ENCODE measurements at regions not wholly inside any gene's neighbourhood (a gene's known extent, or its start where the extent isn't known, plus 50 kb on each side); places are given as distances from the start of the nearest gene placed in this dataset.

DNA sequence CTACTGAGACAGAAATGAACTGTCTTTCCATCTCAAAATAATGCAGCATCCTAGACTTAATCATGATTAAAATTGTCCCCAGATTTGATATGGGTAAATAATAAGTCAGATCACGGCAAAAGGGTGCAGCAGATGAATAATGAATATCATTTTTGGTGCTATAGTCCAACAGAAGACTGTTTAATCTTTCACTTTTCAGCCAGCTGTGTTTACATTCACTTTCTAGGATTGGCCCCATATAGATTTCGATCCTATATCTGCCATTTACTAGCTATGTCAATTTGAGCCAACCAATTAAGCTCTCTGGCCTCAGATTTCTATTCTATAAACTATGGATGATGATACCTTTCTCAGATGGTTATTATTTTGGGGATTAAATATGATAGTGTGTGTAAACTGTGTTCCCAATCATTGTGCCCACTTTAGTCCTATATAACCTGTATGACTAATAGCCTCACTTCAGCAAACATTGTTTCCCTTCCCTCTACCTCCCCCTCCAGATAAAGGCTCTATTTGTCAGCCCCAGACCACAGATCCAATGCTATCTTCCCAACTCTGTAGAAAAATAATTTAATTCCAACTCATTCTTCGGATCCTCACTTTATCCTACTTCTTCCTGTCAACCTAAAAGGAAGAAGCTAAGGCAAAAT, 53.6 kb upstream of the NT5E start:
- H3K9me3 Mint-ChIP-seq = no peaks in the 10 kb centered on the region
- DNase-seq (ENCODE audit: low spot score in 2 of 2) = no peak
- no peak for ATAC-seq (replicated peaks; ENCODE audit: extremely low read depth, poor library complexity, severe bottlenecking)
- H3K36me3 Mint-ChIP-seq (ENCODE audit: insufficient read depth) = peaks cover 2% of the 10 kb centered on the region
- no peaks in the 10 kb centered on the region for H3K27me3 Mint-ChIP-seq
- H3K4me3 Mint-ChIP-seq = no peak overlapping the region
- no peak overlapping the region for H3K27ac Mint-ChIP-seq (ENCODE audit: low read depth)
- H3K4me1 Mint-ChIP-seq = no peaks in the 10 kb centered on the region

DNA sequence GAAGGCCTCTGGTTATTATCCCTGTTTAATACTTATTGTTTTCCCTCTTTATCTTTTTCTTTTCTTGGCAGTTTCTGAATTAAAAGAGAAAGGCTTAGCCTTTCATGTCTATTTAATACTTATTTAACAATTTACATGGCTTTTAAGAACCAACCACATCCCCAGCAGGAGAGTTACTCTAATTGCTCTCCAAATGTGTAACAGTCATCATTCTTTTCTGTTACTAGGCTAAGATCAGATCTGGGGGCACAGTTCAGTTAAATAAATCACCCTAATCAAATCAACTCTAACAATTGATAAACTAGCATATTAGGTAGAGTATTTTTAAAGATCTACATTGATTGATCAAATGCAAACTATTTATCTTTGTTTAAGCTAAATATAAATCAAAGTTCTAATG, 54.1 kb upstream of the NT5E start:
- Mint-ChIP-seq H3K4me3 (no peak overlapping the region), H3K36me3 (ENCODE audit: insufficient read depth) (peaks cover 2% of the 10 kb centered on the region), H3K4me1 (no peaks in the 10 kb centered on the region), H3K9me3 (no peaks in the 10 kb centered on the region), H3K27ac (ENCODE audit: low read depth) (no peak overlapping the region), H3K27me3 (no peaks in the 10 kb centered on the region)
- DNase-seq (ENCODE audit: low spot score in 2 of 2) = no peak
- no peak for ATAC-seq (replicated peaks; ENCODE audit: extremely low read depth, poor library complexity, severe bottlenecking)

DNA sequence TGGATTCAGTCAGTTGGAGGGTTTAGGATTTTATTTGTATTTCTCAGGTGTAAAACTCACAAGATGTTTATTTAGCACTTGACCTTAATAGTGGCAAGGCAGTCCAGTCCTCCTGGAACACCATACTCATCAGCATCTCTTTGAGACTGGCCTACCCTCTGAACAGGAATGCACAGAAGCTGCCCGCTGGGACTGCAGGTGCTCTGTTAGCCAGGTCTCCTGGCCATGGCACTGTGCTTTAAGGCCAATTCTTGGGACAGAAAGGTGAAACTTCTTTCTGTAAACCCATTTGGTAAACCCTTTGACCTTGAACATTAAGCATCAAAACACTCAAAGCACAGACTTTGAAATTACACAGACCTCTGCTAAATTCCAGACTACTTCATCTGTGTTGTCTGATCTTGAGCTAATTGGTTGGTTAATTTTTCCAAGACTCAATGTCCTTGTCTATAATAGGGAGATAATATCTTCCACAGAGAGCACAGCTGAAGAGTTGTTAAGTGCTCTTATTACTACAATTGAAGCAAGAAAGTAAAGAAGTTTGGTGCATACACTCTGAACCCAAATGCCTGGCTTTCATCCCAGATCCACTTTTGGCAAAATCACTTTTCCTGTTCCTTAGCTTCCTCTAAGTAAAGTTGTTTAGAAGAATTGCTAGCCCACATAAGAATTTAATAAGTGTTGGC, 54.9 kb upstream of the NT5E start:
- Mint-ChIP-seq H3K4me3 (no peak overlapping the region), H3K27ac (ENCODE audit: low read depth) (no peak overlapping the region), H3K27me3 (no peaks in the 10 kb centered on the region), H3K36me3 (ENCODE audit: insufficient read depth) (peaks cover 2% of the 10 kb centered on the region), H3K9me3 (no peaks in the 10 kb centered on the region), H3K4me1 (no peaks in the 10 kb centered on the region)
- ATAC-seq (replicated peaks; ENCODE audit: extremely low read depth, poor library complexity, severe bottlenecking) = no peak
- DNase-seq (ENCODE audit: low spot score in 2 of 2) = no peak

DNA sequence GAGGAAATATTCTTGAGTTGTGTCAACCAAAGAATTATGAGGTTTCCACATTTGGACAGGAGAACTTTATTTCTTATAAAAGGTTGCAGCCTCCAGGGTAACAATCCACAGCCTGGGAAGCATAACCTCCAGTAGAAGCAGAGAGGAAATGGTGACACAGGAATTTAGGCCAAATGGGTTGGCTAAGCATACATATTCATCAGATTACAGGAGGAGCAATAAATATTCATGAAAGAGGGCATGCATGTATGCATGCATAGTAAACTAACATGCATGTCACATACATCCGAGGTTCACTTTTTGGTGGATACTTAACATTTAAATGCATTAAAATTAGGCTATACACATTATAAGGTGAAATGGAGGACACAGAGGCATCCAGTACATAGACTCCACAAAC, 55.7 kb upstream of the NT5E start:
- Mint-ChIP-seq H3K4me1 (no peaks in the 10 kb centered on the region), H3K36me3 (ENCODE audit: insufficient read depth) (peaks cover 2% of the 10 kb centered on the region), H3K4me3 (no peak overlapping the region), H3K9me3 (no peaks in the 10 kb centered on the region), H3K27ac (ENCODE audit: low read depth) (no peak overlapping the region), H3K27me3 (peaks cover 3% of the 10 kb centered on the region)
- DNase-seq (ENCODE audit: low spot score in 2 of 2) (no peak), ATAC-seq (replicated peaks; ENCODE audit: extremely low read depth, poor library complexity, severe bottlenecking) (no peak)

DNA sequence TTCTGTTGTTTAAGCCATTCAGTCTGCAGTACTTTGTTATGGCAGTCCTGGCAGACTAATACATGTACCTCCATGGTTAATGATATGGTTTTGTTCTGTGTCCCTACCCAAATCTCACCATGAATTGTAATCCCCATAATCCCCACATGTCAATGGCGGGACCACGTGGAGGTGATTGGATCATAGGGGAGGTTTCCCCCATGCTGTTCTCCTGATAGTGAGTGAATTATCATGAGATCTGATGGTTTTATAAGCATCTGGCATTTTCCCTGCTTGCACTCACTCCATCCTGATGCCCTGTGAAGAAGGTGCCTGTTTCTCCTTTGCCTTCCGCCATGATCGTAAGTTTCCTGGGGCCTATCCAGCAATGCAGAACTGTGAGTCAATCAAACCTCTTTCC, 57.5 kb upstream of the NT5E start:
- Mint-ChIP-seq H3K4me1 (no peaks in the 10 kb centered on the region), H3K9me3 (no peaks in the 10 kb centered on the region), H3K27ac (ENCODE audit: low read depth) (no peak overlapping the region), H3K36me3 (ENCODE audit: insufficient read depth) (peaks cover 2% of the 10 kb centered on the region), H3K4me3 (no peak overlapping the region), H3K27me3 (peaks cover 12% of the 10 kb centered on the region)
- DNase-seq (ENCODE audit: low spot score in 2 of 2) (no peak), ATAC-seq (replicated peaks; ENCODE audit: extremely low read depth, poor library complexity, severe bottlenecking) (no peak)

DNA sequence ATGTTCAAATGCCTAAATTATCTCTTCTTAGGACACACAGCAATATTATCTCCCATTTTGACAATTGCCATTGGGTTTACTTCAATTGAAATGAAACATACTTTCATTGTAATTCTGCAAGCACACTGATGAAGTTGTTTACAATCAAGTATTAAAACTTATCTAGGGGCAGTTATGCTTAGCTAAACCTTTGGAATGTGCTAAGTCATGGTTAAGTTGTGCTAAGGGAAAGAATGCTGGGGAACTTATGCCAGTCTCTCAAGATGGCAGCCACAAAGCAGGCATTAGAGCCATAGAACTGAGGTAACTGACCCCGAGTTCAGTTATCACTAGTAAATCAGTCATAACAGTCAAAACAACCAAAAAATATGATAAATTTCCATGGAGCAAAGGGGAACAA, 59.1 kb upstream of the NT5E start:
- Mint-ChIP-seq H3K27ac (ENCODE audit: low read depth) (no peak overlapping the region), H3K9me3 (no peaks in the 10 kb centered on the region), H3K4me3 (no peak overlapping the region), H3K4me1 (no peaks in the 10 kb centered on the region), H3K36me3 (ENCODE audit: insufficient read depth) (peaks cover 2% of the 10 kb centered on the region), H3K27me3 (peaks cover 12% of the 10 kb centered on the region)
- DNase-seq (ENCODE audit: low spot score in 2 of 2) (no peak), ATAC-seq (replicated peaks; ENCODE audit: extremely low read depth, poor library complexity, severe bottlenecking) (no peak)

DNA sequence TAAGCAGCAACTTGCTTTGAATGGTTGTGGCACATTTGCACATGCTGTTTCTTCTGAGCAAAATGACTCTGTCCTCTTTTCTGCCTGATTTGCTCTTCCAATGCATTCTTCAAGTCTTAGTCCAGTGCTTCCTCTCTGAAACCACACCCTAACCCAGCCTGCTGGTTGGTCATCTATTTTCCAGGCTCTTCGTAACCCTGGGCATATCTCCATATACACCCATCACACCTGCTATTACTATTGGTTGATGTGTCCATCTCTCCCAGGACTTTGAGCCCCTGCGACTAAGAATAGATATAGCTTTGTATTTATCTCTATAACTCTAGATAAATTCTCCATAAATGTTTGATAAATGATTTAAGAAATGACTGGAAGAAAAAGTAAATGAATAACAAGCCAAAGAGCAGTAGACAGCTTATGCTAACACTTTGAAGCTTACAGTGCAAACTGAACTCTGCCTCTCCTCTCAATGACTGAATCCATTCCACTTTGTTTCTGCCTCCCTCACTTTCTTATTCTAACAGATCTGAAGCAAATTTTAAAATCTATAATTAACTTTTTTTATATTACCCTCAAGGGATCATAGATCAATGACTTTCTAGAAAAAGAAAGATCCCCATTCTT, 59.7 kb upstream of the NT5E start:
- peaks cover 12% of the 10 kb centered on the region for H3K27me3 Mint-ChIP-seq
- no peak overlapping the region for H3K4me3 Mint-ChIP-seq
- H3K4me1 Mint-ChIP-seq = no peaks in the 10 kb centered on the region
- ATAC-seq (replicated peaks; ENCODE audit: extremely low read depth, poor library complexity, severe bottlenecking) = no peak
- H3K36me3 Mint-ChIP-seq (ENCODE audit: insufficient read depth) = peaks cover 2% of the 10 kb centered on the region
- DNase-seq (ENCODE audit: low spot score in 2 of 2) = no peak
- no peaks in the 10 kb centered on the region for H3K9me3 Mint-ChIP-seq
- H3K27ac Mint-ChIP-seq (ENCODE audit: low read depth) = no peak overlapping the region

DNA sequence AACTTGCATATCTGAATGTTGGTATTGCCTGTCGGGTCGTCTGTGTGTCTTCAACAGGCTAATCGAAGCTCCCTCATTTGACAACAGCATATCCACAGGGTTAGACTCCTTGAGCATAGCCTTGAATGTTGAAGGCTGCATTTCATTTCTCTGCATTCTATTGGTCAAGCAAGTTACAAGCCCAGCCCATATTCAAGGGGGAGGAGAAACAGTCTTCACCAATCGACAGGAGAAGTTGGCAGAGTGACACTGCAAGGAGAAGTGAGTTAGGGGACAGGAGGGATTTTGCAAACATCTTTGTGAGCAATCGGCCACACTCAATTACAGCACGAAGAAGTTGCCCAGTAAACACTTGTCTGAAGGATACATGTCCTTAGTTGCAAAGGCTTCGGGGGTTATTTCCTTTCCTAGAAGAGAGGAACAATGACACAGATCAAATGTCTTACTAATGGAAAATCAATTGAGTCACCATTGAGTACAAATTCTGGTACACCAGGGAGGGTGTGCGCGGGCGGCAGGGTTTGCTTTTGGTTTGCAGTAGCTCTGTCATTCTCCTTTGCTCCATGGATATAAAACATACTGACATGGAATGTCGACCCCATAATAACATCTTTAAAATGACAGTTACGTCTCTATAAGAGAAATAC, 60.6 kb upstream of the NT5E start:
- no peaks in the 10 kb centered on the region for H3K9me3 Mint-ChIP-seq
- ATAC-seq (replicated peaks; ENCODE audit: extremely low read depth, poor library complexity, severe bottlenecking) (no peak), DNase-seq (ENCODE audit: low spot score in 2 of 2) (no peak)
- peaks cover 2% of the 10 kb centered on the region for H3K36me3 Mint-ChIP-seq (ENCODE audit: insufficient read depth)
- no peak overlapping the region for H3K4me3 Mint-ChIP-seq
- no peak overlapping the region for H3K27ac Mint-ChIP-seq (ENCODE audit: low read depth)
- H3K4me1 Mint-ChIP-seq = no peaks in the 10 kb centered on the region
- peaks cover 12% of the 10 kb centered on the region for H3K27me3 Mint-ChIP-seq

DNA sequence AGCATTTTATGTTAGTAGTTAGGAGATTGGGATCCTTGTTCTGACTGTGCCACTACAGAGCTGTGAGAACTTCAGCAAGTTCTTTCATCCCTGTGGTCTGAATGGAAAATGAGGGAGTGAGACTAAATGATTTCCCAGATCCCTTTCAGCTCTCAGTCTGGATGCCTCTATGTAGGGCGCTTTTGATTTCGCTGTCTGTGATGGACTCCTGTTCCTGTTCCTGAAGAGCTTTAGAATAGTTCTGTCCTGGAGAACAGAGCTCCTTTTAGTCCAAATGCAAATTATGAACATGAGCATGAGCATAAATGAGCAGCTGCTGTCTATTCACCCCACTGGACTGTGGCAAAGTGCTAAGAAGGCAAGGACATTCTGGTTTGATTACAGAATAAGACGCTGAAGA, 61.4 kb upstream of the NT5E start:
- H3K4me3 Mint-ChIP-seq = no peak overlapping the region
- H3K27me3 Mint-ChIP-seq = peaks cover 12% of the 10 kb centered on the region
- H3K9me3 Mint-ChIP-seq = no peaks in the 10 kb centered on the region
- DNase-seq (ENCODE audit: low spot score in 2 of 2) (no peak), ATAC-seq (replicated peaks; ENCODE audit: extremely low read depth, poor library complexity, severe bottlenecking) (no peak)
- no peaks in the 10 kb centered on the region for H3K36me3 Mint-ChIP-seq (ENCODE audit: insufficient read depth)
- no peak overlapping the region for H3K27ac Mint-ChIP-seq (ENCODE audit: low read depth)
- H3K4me1 Mint-ChIP-seq = no peaks in the 10 kb centered on the region

DNA sequence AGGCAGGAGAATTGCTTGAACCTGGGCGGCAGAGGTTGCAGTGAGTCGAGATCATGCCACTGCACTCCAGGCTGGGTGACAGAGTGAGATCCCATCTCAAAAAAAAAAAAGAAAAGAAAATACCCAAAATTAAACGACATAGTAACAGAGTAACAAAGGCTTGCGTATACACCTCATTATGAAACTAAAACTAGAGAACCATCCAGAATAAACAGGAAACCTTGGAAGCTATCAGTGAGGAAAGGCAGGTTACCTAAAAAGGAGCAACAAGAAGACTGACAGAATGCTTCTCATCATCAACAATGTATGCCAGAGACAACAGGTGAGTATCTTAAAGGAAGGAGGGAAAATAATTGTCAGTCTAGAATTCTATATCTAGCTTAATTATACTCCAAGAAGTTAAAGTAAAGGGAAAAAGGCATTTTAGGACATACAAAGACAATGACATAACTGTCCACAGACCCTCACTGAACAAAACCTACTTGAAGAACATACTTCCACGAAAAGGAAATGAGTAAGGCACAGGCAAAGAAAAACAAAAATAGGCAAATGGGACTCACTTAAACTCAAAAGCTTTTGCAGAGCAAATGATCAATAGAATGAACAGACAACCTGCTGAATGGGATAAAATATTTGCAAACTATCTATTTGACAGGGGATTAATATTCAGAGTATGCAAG, 64.1 kb upstream of the NT5E start:
- Mint-ChIP-seq H3K4me3 (no peak overlapping the region), H3K36me3 (ENCODE audit: insufficient read depth) (no peaks in the 10 kb centered on the region), H3K4me1 (no peaks in the 10 kb centered on the region), H3K9me3 (no peaks in the 10 kb centered on the region), H3K27me3 (peaks cover 12% of the 10 kb centered on the region), H3K27ac (ENCODE audit: low read depth) (no peak overlapping the region)
- ATAC-seq (replicated peaks; ENCODE audit: extremely low read depth, poor library complexity, severe bottlenecking) (no peak), DNase-seq (ENCODE audit: low spot score in 2 of 2) (no peak)

DNA sequence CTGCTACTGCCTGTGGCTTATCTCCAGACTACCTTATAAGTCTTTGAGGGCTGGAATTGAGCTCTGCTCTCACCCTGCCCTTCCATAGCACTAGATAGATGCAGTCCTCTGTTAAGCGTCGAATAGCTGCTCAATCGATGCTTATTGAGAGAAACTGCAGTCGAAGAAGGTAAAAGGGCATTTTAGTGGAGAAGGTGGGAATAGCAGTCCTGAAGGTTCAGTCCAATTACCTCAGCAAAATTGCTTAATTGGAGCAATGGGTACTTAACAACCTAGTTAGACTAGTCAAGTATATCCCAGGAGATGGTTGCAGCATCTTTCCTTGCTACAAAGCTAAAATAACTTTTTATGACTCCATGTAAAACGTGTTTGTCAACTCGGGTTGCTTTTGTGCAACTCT, 66.8 kb upstream of the NT5E start:
- H3K27ac Mint-ChIP-seq (ENCODE audit: low read depth) = no peak overlapping the region
- H3K9me3 Mint-ChIP-seq = no peaks in the 10 kb centered on the region
- H3K4me3 Mint-ChIP-seq = no peak overlapping the region
- DNase-seq (ENCODE audit: low spot score in 2 of 2) = no peak
- no peaks in the 10 kb centered on the region for H3K36me3 Mint-ChIP-seq (ENCODE audit: insufficient read depth)
- H3K27me3 Mint-ChIP-seq = no peaks in the 10 kb centered on the region
- ATAC-seq (replicated peaks; ENCODE audit: extremely low read depth, poor library complexity, severe bottlenecking) = no peak
- no peaks in the 10 kb centered on the region for H3K4me1 Mint-ChIP-seq

DNA sequence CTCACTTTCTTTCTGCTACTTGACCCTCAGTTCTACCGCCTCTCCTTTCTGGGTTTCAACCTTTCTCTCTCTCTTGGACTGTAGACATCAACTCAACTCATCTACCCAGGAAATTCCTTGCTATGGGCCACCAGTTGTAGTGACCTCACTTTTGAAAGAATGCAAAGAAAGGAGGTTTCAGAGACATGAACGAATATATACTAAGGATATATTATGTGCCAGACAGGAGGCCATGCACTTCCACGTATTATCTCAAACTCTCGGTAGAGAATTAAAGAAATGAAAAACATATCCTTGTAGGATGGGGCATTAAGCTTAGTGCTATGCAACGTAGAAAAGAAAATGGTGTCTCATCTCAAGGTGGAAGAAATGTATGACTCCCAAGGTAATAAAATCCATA, 67.3 kb upstream of the NT5E start:
- Mint-ChIP-seq H3K4me1 (no peaks in the 10 kb centered on the region), H3K4me3 (no peak overlapping the region), H3K27me3 (no peaks in the 10 kb centered on the region), H3K36me3 (ENCODE audit: insufficient read depth) (no peaks in the 10 kb centered on the region), H3K9me3 (no peaks in the 10 kb centered on the region), H3K27ac (ENCODE audit: low read depth) (no peak overlapping the region)
- ATAC-seq (replicated peaks; ENCODE audit: extremely low read depth, poor library complexity, severe bottlenecking) = no peak
- no peak for DNase-seq (ENCODE audit: low spot score in 2 of 2)
